NCI-H187 (cell line): ENCODE measurements at regions not wholly inside any gene's neighbourhood (a gene's known extent, or its start where the extent isn't known, plus 50 kb on each side); places are given as distances from the start of the nearest gene placed in this dataset.
"Not testable (repeated sequence)": the region's sequence is repeated elsewhere in the genome, so short reads cannot be mapped to it uniquely, and the experiment has no call there.

ENCODE experiments used
- DNase-seq, 2 experiments: peaks; one replicate each; lab custom pipeline; 2025; lab: John Stamatoyannopoulos, UW

- DNase-seq: no peak
These were observed 180.0 kb upstream of the C14orf180 start for GRCh38 chr14:104399432-104400155.

DNA sequence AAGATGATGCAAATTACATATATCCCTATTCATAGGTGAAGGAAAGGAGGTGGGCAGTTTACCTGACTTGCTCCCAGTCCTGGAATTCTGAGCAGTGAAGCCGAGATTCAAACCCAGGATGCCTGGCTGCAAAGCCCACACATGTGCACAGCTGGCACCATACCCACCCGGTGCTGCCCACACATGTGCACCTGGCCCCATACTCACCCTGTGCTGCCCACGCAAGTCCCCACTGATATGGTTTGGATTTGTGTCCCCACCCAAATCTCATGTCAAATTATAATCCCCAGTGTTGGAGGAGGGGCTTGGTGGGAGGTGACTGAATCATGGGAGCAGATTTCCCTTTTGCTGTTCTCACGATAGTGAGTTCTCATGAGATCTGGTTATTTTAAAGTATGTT is 179.2 kb upstream of the C14orf180 start:
- DNase-seq: no peak

- DNase-seq: no peak
These were observed 177.8 kb upstream of the C14orf180 start for GRCh38 chr14:104401785-104402184.

DNA sequence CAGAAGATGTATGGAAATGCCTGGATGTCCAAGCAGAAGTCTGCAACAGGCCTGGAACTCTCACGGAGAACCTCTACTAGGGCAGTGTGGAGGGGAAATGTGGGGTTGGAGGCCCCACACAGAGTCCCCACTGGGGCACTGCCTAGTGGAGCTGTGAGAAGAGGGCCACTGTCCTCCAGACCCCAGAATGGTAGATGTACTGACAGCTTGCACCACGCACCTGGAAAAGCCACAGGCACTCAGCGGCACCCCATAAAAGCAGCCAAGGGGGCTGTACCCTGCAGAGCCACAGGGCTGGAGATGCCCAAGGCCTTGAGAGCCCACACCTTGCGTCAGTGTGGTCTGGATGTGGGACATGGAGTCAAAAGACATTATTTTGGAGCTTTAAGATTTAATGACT is 177.3 kb upstream of the C14orf180 start:
- DNase-seq: not testable (repeated sequence)

DNA sequence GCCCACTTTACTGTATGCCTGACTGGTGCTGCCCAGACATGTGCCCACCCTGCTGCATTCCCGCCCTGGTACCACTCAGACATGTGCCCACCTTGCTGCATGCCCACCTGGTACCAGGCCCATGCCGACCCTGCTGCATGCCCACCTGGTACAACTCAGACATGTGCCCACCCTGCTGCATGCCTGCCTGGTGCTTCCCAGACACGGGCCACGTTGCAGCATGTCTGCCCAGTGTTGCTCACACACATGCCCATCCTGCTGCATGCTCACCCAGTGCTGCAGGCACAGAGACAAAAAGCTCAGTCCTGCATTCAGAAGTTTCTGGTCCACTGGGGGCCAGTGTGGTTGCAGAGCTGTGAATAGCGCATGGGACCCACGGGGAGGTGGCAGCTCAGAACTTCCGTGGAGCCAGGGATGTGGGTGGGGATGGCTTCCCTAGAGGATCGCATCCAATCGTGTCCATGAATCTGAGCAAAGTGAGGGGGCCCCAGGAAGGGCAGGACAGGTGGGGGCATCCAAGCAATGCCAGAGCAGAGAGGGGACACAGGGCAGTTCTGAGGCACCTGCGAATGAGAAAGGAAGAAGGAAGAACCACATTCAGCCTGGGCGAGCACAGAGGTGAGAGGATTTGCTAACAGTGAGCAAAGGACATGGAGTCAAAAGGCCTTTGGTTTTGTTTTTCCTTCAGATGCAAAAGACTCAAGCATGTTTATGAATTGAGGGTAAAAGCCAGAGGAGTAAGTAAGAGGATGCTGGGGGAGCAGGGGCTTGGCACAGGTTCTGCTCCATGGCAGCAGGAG is 175.9 kb upstream of the C14orf180 start:
- no peak for DNase-seq

- DNase-seq: no peak
These were observed 174.6 kb upstream of the C14orf180 start for GRCh38 chr14:104404922-104405321.

- DNase-seq: no peak
These were observed 174.0 kb upstream of the C14orf180 start for GRCh38 chr14:104405360-104406226.

- no peak for DNase-seq
These were observed 172.7 kb upstream of the C14orf180 start for GRCh38 chr14:104406831-104407230.

GRCh38 chr14:104416383-104416782 is 163.2 kb upstream of the C14orf180 start:
- no peak for DNase-seq

DNA sequence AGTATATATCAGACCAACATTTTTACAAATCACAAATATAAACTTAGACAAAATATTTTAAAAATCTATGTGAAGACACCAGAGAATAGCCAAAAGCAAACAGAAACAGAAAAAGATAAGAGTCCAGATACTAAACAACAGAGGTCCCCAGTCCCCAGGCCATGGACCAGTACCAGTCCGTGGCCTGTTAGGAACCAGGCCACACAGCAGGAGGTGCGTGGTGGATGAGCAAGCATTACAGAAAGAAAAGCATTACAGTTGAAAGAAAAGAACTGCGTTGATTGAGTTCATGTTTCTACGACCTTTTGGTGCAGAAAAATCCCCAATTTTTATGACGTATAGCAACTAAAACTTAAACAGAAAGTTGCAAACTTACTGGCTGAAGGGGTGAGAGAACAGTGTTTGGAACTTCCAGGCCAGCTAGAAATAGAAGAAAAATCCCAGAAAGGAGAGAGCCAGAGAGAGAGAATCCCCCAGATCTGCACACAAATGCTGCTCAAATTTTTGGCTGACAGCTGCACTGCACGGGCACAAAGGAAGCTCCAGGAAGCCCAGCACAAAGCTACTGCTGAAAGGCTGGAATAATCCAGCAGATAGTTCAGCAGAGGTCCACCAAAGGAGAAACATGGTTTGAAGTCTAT is 159.6 kb upstream of the C14orf180 start:
- DNase-seq: no peak

GRCh38 chr14:104420523-104420922 is 159.0 kb upstream of the C14orf180 start:
- DNase-seq: not testable (repeated sequence)

GRCh38 chr14:104420990-104421389 is 158.6 kb upstream of the C14orf180 start:
- DNase-seq: no peak

- DNase-seq: no peak
These were observed 158.2 kb upstream of the C14orf180 start for GRCh38 chr14:104421401-104421821.

- DNase-seq: no peak
These were observed 157.4 kb upstream of the C14orf180 start for GRCh38 chr14:104421892-104422828.

- DNase-seq: no peak
These were observed 156.5 kb upstream of the C14orf180 start for GRCh38 chr14:104422837-104423681.

DNA sequence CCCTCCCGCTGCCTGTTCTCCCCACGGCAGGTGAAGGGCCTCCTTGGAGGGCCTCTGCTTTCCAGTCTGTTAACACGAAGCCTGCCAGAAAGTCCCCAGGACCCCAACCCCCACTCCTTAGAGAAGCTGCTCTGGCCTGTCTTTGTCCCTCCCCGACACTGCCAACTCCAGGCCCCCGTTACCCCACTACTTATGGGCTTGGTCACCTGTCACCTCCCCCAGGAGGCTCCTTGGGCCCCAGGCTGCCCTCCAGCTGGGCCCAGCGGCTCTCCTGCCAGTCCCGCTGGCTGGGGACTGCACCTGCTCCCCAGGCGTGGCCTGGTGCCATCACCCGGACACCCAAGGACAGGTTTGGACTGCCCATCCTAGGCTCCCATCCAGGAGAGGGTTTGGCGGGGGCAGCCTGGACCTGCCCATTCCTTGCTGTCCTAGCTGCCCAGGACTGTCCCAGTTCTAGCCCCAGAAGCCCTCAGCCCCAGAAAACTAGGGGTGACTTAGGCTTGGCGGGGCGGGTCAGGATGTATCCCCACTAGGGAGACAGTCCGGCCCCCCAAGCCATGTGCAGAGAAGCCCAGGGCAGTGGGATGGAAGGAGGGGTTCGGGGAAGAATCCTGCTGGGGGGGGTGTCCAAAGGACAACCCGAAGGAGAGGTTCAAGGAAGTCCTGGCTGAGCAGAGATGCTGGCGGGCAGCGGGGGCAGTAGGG is 155.7 kb upstream of the C14orf180 start:
- no peak for DNase-seq

DNA sequence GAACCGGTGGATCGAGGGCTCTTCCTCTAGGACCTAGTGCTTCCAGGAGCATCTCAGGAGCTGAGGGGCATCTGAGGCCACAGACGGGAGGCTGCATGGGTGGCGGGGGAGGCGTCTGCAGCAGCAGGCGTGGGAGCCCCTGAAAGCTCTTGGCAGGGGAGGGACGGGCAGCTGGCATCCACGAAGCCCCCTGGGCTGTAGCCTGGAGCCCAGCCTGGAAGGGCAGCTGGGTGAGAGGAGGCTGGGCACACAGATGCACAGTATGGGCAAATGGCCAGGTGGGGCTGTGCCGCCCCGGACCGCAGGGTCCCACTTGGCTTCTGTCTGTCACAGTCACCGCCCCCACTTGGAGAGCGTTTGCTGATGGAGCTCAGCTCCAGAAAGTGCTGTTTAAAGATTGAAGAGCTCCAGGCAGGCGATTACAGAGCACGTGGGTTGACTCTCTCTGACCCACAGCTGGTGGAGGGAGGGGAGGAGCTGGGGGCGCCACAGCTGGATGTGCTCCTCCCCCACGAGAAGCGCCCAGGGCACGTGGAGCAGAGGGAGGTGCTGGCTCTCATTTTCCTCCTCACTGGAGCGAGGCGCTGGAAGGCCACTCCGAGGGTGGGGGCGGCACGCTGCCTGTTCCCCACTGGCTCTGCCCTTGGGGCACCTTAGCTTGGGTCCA is 155.0 kb upstream of the C14orf180 start:
- peak; percentile 63 to 75 for DNase-seq

- DNase-seq: no peak
These were observed 154.3 kb upstream of the C14orf180 start for GRCh38 chr14:104425171-104425681.
